Progenitor cell of endocrine pancreas (in vitro differentiated cells): ENCODE measurements at regions not wholly inside any gene's neighbourhood (a gene's known extent, or its start where the extent isn't known, plus 50 kb on each side); places are given as distances from the start of the nearest gene placed in this dataset.

ENCODE experiments used
- DNase-seq: peaks from one replicate; pipeline ENCODE4 v3.0.0; 2021; ENCODE audit warnings: low spot score; ENCODE audit not compliant: unreplicated experiment
- H3K27ac Mint-ChIP-seq: 2 replicates; pipeline ENCODE4 v1.8.0; 2021; ENCODE audit warnings: mild to moderate bottlenecking, moderate library complexity, mixed read lengths
- H3K27me3 Mint-ChIP-seq: 2 replicates; pipeline ENCODE4 v1.8.0; 2021; ENCODE audit warnings: mixed read lengths
- H3K36me3 Mint-ChIP-seq: 2 replicates; pipeline ENCODE4 v1.8.0; 2022; ENCODE audit warnings: mixed read lengths; ENCODE audit not compliant: insufficient read depth
- H3K4me1 Mint-ChIP-seq: 2 replicates; pipeline ENCODE4 v1.8.0; 2021; ENCODE audit warnings: low read depth, mixed read lengths
- H3K4me3 Mint-ChIP-seq: 2 replicates; pipeline ENCODE4 v1.8.0; 2021; ENCODE audit warnings: low read depth, mild to moderate bottlenecking, moderate library complexity, mixed read lengths
- H3K9me3 Mint-ChIP-seq: 2 replicates; pipeline ENCODE4 v1.8.0; 2021; ENCODE audit warnings: low read depth, mixed read lengths
- CTCF ChIP-seq: fragments of 200-600 bp; sonication (generic); IDR thresholded peaks from one replicate; pipeline ENCODE4 v1.5.0; 2021; ENCODE audit warnings: antibody characterized with exemption, mild to moderate bottlenecking; ENCODE audit not compliant: unreplicated experiment

DNA sequence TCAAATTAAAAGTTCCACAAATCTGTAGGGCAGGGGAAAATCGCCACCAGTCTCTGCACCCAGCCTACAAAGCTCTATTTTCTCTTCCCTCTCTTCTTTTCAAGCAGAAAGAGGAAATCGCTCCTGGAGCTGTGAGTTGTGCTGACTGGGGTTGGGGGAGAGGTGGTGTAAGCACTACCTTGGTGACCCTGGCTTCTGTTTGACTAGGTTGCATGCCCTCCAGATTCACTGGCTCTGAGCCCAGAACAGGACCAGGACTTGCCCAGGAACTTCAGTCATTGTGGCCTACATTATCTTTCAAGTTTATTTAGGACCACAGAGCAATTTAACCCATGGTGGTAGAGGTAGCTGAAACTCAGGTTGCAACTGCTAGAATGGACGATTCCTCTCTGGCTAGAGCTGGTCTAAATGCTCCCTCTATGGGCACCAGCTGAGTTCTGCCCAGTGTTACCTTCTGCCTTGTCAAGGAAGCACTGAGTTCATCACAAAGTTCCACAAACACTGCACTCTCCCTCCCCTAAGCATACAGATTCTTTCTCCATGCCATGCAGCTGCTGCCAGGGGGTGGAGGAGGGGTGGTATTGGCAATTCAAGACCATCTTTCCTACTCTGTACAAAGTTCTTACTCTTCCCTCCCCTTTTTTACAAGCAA lies 122.0 kb upstream of the BMP5 start:
- no peak overlapping the region for H3K4me3 Mint-ChIP-seq
- H3K27me3 Mint-ChIP-seq: no peaks in the 10 kb centered on the region
- no peaks in the 10 kb centered on the region for H3K4me1 Mint-ChIP-seq
- no peak for DNase-seq
- H3K36me3 Mint-ChIP-seq: peaks cover 3% of the 10 kb centered on the region
- H3K27ac Mint-ChIP-seq: no peak overlapping the region
- H3K9me3 Mint-ChIP-seq: peaks cover 14% of the 10 kb centered on the region
- TF ChIP-seq CTCF: no peak

GRCh38 chr6:55994531-55994930 lies 119.1 kb upstream of the BMP5 start:
- Mint-ChIP-seq H3K9me3 (peaks cover 16% of the 10 kb centered on the region), H3K36me3 (peaks cover 3% of the 10 kb centered on the region)

DNA sequence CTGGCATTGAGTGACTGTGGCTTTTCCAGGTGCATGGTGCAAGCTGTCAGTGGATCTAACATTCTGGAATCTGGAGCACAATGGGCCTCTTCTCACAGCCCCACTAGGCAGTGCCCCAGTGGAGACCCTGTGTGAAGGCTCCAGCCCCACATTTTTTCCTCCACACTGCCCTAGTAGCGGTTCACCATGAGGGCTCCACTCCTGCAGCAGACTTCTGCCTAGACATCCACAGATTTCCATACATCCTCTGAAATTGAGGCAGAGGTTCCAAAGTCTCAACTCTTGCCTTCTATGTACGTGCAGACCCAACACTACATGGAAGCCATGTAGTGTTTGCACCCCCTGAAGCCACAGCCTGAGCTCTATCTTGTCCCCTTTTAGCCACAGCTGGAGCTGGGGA lies 118.0 kb upstream of the BMP5 start:
- no peak for TF ChIP-seq CTCF
- Mint-ChIP-seq H3K4me3 (no peak overlapping the region), H3K4me1 (no peaks in the 10 kb centered on the region), H3K36me3 (peaks cover 3% of the 10 kb centered on the region), H3K9me3 (peaks cover 16% of the 10 kb centered on the region), H3K27me3 (no peaks in the 10 kb centered on the region), H3K27ac (no peak overlapping the region)
- no peak for DNase-seq

More at GRCh38 chr6:55994531-55994930, 119.1 kb upstream of the BMP5 start:
- no peaks in the 10 kb centered on the region for H3K4me1 Mint-ChIP-seq
- DNase-seq: no peak
- H3K27ac Mint-ChIP-seq: no peak overlapping the region
- TF ChIP-seq CTCF: no peak
- H3K4me3 Mint-ChIP-seq: no peak overlapping the region
- no peaks in the 10 kb centered on the region for H3K27me3 Mint-ChIP-seq

- no peak for TF ChIP-seq CTCF
- no peaks in the 10 kb centered on the region for H3K4me1 Mint-ChIP-seq
- H3K27me3 Mint-ChIP-seq: no peaks in the 10 kb centered on the region
- peaks cover 16% of the 10 kb centered on the region for H3K9me3 Mint-ChIP-seq
- DNase-seq: no peak
- no peak overlapping the region for H3K27ac Mint-ChIP-seq
- peaks cover 3% of the 10 kb centered on the region for H3K36me3 Mint-ChIP-seq
- no peak overlapping the region for H3K4me3 Mint-ChIP-seq
These were observed 117.2 kb upstream of the BMP5 start for GRCh38 chr6:55992546-55992945.

DNA sequence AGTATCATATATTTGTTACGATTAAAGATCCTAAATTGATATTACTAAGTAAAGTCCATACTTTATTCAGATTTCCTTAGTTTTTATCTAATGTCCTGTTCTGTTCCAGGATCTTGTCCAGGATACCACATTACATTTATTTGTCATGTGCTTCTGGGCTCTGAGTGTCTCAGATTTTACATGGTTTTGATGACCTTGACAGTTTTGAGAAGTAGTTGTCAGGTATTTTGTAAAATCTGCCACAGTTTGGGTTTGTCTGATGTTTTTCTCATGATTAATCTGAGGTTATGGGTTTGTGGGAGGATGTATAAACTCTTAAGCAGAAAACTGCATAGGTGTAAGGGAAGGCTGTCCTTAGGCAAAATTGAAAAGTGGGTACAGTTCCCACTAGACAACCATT lies 109.9 kb upstream of the BMP5 start:
- Mint-ChIP-seq H3K4me3 (no peak overlapping the region), H3K36me3 (no peaks in the 10 kb centered on the region), H3K4me1 (no peaks in the 10 kb centered on the region), H3K27ac (no peak overlapping the region), H3K9me3 (peaks cover 4% of the 10 kb centered on the region), H3K27me3 (no peaks in the 10 kb centered on the region)
- no peak for TF ChIP-seq CTCF
- no peak for DNase-seq
